ENCODE measurements at regions not wholly inside any gene's neighbourhood (a gene's known extent, or its start where the extent isn't known, plus 50 kb on each side); places are given as distances from the start of the nearest gene placed in this dataset.

DNA sequence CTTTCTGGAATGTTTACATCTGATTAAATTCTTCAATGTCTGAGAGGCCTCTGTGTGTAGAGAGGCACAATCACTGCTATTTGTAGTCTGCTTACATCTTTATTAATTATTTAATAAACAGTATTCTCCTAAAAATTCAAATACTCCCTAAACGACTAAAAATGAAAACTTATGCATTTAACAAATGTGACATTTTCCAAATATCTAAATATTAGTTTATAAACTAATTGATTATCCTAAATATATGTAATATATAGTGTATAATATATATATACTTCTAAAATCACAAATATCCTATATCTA lies 57.7 kb upstream of the ZBED3 start:
- TF ChIP-seq POLR2A (IDR thresholded peaks at IDR 0.05), result no peak
- TF ChIP-seq, protein P1, sequence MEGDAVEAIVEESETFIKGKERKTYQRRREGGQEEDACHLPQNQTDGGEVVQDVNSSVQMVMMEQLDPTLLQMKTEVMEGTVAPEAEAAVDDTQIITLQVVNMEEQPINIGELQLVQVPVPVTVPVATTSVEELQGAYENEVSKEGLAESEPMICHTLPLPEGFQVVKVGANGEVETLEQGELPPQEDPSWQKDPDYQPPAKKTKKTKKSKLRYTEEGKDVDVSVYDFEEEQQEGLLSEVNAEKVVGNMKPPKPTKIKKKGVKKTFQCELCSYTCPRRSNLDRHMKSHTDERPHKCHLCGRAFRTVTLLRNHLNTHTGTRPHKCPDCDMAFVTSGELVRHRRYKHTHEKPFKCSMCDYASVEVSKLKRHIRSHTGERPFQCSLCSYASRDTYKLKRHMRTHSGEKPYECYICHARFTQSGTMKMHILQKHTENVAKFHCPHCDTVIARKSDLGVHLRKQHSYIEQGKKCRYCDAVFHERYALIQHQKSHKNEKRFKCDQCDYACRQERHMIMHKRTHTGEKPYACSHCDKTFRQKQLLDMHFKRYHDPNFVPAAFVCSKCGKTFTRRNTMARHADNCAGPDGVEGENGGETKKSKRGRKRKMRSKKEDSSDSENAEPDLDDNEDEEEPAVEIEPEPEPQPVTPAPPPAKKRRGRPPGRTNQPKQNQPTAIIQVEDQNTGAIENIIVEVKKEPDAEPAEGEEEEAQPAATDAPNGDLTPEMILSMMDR (IDR thresholded peaks at IDR 0.05 in 4 of 5, conservative IDR thresholded peaks at IDR 0.05 in 1 of 5), result no peak
